H1 (cell line): ENCODE measurements at regions not wholly inside any gene's neighbourhood (a gene's known extent, or its start where the extent isn't known, plus 50 kb on each side); places are given as distances from the start of the nearest gene placed in this dataset.

Source experiments
- BCL11A ChIP-seq, 2 experiments: IDR thresholded peaks; one replicate each; pipeline ENCODE4 v1.6.1; 2011; ENCODE audit warnings: low read depth in 2 of 2, low read length in 2 of 2, mild to moderate bottlenecking in 2 of 2
- GABPA ChIP-seq: IDR thresholded peaks from 2 replicates; pipeline ENCODE4 v1.6.1; 2011; ENCODE audit warnings: mild to moderate bottlenecking, low read length, moderate library complexity, borderline replicate concordance; ENCODE audit not compliant: insufficient read depth
- KDM4A ChIP-seq: IDR thresholded peaks from one replicate; pipeline ENCODE4 v1.7.1; 2012; ENCODE audit warnings: low read depth, mild to moderate bottlenecking, moderate library complexity, low read length, inconsistent platforms; ENCODE audit not compliant: severe bottlenecking
- PHF8 ChIP-seq: fragments of 200-600 bp; sonication (generic); conservative IDR thresholded peaks from 2 replicates; pipeline ENCODE4 v1.7.1; 2012; ENCODE audit warnings: low read depth, mild to moderate bottlenecking, inconsistent platforms, low read length, moderate library complexity
- TF ChIP-seq, protein P1 (sequence below): IDR thresholded peaks from 2 replicates; pipeline ENCODE4 v1.6.1; 2012; ENCODE audit warnings: inconsistent platforms

DNA sequence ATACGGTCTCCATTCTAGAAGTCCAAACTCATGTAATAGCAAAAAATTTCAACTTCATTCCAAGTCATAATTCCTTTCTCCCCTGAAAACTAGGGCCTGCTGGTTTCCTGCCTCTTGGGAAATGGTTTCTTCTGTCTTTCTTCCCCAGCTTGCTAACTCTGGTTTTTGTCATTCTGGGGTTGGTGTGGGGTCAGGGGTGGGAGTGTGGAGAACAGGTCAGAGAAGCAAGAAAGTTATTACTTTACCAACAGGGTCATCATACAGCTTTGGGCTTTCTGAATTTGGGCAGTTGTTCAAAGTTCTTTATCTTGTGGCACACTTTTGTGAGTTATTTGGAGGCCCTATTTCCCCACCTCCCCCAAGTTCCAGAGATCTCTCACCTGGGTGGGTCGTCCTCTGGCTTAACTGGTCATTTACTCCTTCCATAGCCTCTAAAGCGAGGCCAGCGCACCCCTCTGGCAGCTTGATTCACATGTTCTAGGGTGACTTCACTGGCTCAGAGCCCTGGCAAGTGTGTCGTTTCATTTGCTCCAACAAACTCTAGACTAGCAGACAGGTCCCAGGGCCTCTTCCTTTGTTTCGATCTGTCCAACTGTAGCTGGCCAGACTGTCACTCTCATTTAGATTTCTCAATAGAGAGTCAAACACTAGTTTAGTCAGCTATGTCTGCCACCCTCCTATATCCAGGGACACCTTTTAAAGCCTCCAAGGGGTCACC is 161.2 kb downstream of the JCAD start (continued):
- TF ChIP-seq, protein P1, sequence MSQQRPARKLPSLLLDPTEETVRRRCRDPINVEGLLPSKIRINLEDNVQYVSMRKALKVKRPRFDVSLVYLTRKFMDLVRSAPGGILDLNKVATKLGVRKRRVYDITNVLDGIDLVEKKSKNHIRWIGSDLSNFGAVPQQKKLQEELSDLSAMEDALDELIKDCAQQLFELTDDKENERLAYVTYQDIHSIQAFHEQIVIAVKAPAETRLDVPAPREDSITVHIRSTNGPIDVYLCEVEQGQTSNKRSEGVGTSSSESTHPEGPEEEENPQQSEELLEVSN = no peak
- no peak for TF ChIP-seq BCL11A (IDR thresholded peaks at IDR 0.05; ENCODE audit: low read depth in 2 of 2, low read length in 2 of 2)
- no peak for TF ChIP-seq KDM4A
- TF ChIP-seq GABPA = no peak
- no peak for TF ChIP-seq PHF8
